NCI-H2196 (cell line): ENCODE measurements at regions not wholly inside any gene's neighbourhood (a gene's known extent, or its start where the extent isn't known, plus 50 kb on each side); places are given as distances from the start of the nearest gene placed in this dataset.

ENCODE experiments used
- DNase-seq: peaks from one replicate; lab custom pipeline; 2025; ENCODE audit not compliant: unreplicated experiment; lab: John Stamatoyannopoulos, UW

GRCh38 chr2:19507137-19507536 lies 148.7 kb upstream of the OSR1 start:
- DNase-seq = no peak

DNA sequence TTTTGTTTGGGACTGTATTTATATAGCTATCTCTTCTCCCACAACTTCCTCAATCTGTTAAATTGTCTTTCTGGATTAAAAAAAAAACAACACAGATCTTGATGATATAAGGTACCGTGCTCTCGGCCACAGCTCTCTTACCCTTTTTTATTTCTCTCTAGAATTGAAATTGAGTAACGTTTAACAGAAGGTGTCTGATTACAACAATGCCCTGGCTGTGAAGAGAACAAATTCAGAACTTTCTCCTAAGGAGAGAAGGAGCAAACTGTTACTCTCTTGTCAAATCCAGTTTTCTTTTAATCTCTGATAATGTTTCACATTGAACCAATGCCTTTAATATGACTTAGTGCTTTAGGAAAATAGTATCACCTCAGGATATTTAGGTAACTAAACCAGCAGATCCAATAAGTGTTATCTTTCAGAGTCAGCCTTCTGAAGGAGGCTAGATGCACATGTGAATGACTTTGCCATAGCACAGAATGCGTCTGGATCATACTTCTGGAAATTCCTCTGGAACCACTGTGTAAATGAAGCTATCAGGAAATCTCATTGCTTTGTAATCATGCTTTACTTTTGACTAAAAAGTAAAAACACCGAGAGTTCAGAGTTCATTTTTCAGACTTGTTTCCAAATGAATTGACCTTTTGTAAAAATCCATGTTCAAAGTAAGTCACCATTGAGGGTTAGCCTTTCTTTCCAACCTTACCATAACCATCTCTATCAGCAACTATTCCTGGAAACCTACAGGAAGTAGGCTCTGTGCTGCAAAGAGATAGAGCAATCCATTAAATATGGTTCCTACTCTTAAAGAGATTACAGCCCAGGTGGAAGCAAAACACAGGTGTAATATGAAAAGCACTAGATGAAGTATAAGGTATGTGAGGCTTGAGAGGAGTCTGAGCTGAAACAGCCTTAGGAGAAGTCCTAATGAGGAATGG lies 147.0 kb upstream of the OSR1 start:
- no peak for DNase-seq

GRCh38 chr2:19504400-19505198 lies 146.2 kb upstream of the OSR1 start:
- no peak for DNase-seq

DNA sequence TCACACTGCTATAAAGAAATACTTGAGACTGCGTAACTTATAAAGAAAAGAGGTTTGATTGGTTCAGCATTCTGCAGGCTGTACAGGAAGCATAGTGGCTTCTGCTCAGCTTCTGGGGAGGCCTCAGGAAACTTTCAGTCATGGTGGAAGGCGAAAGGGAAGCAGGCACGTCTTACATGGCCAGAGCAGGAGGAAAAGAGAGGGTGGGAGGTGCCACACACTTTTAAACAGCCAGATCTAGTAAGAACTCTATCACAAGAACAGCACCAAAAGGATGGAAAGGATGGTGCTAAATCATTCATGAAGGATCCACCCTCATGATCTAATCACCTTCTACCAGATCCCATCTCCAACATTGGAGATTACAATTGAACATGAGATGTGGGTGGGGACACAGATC lies 145.5 kb upstream of the OSR1 start:
- no peak for DNase-seq

GRCh38 chr2:19503406-19503805 lies 145.0 kb upstream of the OSR1 start:
- no peak for DNase-seq

DNA sequence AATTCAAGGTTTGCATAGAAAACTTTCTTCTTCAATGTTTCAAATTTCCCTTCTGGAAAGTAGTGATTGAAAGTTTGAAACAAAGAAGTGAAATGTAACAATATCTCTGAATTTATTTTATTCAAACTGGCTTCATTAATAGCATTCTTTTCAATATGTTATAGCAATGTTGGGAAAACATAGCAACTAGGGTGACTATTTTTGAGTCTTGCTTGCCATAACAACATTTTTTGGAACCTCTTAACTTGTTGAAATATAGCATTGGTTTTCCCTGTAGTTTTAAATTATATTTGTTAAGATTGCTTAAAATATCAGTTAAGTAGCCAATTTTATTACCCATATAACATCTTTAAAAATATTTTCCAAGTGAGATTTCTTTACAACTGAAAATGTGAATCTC lies 141.7 kb upstream of the OSR1 start:
- DNase-seq = no peak

- DNase-seq = no peak
Observed at GRCh38 chr2:19496646-19497045, 138.2 kb upstream of the OSR1 start.

DNA sequence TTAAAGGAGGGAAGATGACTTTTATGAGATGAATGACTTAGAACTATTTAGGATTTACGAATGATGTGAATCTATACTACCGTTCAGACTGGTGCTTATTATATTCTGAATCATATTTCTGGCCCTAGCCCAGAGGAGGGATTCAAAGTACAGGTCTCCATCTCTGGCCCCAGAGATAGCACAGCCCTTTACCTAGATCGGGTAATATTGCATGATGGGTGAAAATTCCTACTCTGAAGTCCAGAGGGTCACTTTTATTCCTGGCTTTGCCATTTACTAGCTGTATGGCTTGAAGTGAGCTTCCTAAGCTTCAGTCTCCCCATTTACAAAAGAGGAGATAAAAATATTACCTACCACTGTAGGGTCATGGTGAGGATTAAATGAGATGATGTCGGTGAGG lies 135.8 kb upstream of the OSR1 start:
- no peak for DNase-seq

DNA sequence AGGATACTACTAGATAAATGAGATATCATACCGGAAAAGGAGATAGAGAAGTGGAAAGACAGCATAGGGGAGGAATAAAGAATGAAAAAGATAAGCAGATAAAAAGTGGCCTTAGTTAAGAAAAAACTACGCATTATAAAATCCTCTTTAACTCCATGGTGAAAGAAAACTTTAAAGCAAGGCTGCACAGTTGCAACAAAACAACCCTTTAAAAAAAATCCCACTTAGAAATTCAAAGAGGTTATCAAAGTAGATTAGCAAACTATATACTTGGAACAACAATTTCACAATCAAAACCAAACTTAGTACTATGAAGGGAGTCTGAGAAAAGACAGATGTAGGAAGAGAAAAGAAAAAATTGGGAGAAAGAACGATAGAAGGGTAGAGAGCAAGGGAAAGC lies 133.4 kb upstream of the OSR1 start:
- DNase-seq = no peak

DNA sequence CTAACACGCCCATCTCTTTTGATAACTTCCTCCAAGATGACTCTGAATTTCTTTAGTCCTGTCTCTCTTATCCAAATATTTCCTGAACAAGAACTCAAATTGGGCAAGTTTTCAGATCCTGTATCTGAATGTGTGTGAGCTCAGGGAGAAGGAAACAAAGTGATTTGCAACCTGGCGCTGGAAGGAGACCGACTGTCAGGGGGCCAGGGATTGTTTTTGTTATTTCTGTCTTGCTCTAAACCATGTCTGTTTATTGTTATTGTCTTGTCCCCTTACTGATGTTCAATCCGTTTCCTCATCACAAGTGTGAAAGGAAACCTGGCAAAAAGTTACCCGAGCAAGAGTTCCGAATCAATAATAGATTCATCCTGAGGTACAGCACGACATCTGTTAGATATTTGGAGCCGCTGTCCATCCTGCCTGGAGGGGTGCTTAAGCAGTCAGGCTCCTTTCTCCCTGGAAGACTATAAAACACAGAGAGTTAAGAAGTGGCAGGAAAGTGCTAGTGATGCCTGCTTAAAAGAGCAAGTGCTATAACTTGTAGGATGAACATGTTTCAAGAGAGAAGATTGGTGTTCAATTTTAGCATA lies 132.5 kb upstream of the OSR1 start:
- no peak for DNase-seq

DNA sequence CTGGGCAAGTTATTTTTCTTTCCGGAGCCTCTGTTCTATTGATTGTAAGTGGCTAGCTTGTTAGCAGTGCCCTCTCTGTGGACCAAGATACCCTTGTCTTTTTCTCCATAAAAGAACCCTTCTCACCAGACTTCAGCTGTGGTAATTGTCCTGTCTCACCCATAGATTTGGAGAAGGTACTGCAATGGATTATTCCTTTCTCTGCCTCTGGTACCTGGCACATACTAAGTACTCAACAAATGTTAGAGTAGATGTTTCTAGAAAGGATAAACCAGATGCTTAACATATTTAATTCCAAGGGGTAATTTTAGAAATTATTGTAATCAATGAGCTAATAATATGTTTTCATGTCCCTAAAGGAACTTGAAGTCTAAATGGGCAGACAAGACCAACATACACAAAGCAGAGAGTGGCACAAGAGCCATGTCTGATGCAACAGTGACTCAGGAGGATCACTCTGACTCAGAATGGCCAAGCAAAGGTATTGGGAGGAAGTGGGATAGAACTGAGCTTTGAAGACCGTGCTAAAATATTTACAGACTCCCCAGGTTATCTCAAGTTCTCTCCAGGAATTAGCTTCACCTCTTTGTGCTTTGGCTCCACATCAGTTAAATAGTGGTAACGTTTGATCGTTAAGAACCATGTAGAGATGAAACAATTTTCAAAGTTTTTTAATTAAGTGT lies 129.7 kb upstream of the OSR1 start:
- no peak for DNase-seq

- no peak for DNase-seq
Observed at GRCh38 chr2:19484736-19485135, 126.3 kb upstream of the OSR1 start.

GRCh38 chr2:19480673-19481072 lies 122.2 kb upstream of the OSR1 start:
- no peak for DNase-seq

- DNase-seq = no peak
Observed at GRCh38 chr2:19479666-19480065, 121.2 kb upstream of the OSR1 start.

GRCh38 chr2:19478409-19478808 lies 120.0 kb upstream of the OSR1 start:
- DNase-seq = no peak

DNA sequence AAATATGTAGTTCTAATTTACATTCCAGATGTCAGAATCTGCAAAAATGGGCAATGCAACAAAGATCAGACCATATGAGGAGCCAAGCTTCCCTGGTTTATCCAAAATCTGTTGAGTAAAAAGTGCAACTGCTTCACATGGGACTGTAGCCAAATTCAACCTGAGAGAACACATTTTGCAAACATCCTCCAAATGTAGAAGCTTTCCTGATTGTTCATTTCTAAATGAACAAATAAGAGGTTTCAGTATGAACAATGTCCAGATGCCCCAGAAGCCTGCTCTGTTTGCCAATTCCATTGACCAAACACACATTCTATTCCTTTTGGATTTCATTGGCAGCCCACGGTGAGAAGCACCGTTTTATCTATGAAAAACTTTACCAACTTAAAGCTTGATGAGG lies 117.9 kb upstream of the OSR1 start:
- DNase-seq = no peak

- no peak for DNase-seq
Observed at GRCh38 chr2:19474128-19474527, 115.7 kb upstream of the OSR1 start.

- DNase-seq = no peak
Observed at GRCh38 chr2:19473350-19473749, 114.9 kb upstream of the OSR1 start.

DNA sequence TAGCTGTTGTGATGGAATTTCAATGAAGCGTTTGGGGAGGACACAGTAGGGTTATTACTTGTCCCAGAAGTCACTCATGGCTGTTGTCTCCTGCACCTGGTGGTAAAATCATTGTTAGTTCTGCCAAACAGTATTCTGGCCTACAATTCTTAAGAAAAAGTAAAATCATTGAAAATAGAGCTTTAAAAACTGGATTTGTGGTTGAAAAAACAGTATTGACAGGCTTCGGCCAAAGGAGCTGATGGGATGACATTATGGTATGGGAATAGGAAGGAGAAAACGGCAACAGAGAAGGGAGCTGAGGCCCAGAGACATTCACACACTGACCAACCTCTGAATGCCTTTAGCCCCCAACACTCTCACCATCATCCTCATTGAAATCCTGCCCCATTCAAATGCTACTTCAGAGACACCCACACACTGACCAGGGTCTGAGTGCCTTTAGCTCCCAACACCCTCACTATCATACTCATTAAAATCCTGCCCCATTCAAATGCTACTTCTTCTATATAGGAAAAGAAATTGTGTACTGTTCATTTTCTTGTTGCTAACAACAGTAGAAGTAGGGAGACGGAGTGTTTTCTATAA lies 114.1 kb upstream of the OSR1 start:
- DNase-seq = no peak

DNA sequence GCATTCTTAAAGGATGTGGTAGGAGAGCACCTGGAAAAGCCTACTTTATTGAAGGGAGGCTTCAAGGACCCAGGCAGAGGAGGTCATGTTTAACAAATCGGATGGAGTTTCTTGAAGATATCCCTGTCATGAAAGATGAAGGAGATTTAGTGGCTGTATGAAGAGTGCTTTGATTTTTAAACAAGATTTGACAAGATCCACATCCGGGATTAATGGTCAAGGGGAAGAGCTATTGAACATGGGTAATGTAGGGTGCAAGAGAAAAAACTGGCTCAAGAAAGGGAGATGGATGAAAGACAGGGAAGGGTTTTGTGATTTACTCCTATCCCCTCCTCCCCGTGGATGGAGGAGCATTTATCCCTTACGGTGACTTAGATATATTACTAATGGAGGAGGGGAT lies 113.1 kb upstream of the OSR1 start:
- no peak for DNase-seq

- no peak for DNase-seq
Observed at GRCh38 chr2:19465978-19466377, 107.6 kb upstream of the OSR1 start.
